HG03565 (cell line): ENCODE measurements at regions not wholly inside any gene's neighbourhood (a gene's known extent, or its start where the extent isn't known, plus 50 kb on each side); places are given as distances from the start of the nearest gene placed in this dataset.
A peak's percentile ranks its signal among the peaks of the same experiment; 100 is the strongest.
"Not testable (repeated sequence)": the region's sequence is repeated elsewhere in the genome, so short reads cannot be mapped to it uniquely, and the experiment has no call there.

Source experiments
- ATAC-seq: cut with Tn5 transposase; IDR thresholded peaks from one replicate; pipeline ENCODE4 v1.9.1; 2021; ENCODE audit warnings: mild to moderate bottlenecking, moderate library complexity; ENCODE audit not compliant: unreplicated experiment

DNA sequence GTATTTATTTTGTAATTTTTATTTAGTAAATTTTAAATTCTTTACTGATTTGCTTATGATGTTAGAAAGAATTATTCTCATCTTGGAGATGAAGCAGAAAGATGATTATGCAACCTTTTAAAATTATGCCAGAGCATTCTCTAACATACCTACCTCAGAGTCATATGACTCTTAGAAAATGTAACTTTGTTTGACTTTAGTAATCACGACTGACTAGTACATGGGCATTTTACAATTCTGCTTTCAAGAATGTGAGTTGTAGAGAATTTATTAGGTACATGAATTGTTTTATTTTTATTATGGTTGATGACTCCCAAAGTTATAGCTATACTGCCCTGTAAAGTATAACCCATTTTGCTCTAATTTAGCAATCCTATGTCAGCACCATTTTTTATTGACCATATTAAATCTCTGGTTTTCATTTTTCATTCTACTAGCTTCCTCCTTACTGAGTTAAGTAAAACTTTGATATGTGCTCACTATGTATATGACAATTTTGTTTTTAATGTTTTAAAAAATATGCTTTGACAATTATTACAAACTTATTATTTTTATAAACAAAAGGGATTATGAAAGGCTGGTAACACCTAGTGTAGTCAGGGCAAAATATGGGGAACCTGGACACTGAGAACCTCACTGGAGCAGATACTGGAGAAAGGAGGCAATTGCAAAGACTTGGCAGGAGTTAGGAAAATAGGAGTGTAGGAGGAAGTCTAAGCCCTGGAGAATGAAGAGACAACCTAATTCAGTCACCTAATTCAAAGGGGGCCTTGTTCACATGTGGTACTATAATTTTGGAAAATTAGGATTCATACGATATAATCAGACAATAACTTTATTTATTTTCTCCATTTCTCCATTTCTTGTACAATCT is 249.7 kb upstream of the DAB2 start:
- no peak for ATAC-seq

- no peak for ATAC-seq
These were observed 246.8 kb upstream of the DAB2 start for GRCh38 chr5:39671561-39671961.

DNA sequence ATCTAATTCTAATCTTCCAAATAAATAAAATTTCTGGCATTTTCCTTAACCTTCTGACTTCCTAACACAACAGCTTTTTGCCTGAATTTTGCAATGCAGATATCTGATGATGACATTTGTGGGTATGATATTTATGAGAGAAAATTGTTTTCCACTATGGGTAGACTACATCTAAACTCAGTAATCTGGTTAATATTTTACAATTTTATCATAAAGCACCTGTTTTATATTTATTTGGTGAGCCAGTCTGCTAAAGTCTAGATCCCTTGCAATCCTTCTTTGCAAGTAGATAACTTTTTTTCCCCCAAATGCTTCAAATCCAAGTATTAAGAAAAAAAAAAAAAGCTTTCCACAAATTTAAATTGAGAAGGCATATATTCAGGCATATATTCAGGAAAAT is 246.2 kb upstream of the DAB2 start:
- ATAC-seq: no peak

- no peak for ATAC-seq
These were observed 245.6 kb upstream of the DAB2 start for GRCh38 chr5:39670391-39670790.

DNA sequence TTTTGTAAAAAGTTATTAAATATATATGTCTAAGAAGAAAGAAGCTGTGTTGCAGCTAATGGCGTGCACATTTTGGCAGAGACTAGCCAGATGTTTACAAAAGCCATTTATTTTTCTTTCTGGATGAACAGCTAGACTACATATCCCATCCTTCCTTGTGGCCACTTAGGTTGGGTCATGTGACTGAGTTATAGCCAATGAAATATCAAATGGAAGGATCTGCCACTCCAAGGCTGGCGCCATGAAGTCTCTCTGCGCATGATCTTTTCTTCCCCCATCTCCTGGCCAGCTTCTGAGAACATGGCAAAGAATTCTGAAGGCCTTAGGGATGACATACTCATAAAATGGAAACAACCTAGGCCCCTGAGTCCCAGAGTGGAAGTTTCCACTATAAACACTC is 244.2 kb upstream of the DAB2 start:
- ATAC-seq: no peak

- ATAC-seq: no peak
These were observed 240.5 kb upstream of the DAB2 start for GRCh38 chr5:39665328-39665727.

GRCh38 chr5:39662945-39663344 is 238.2 kb upstream of the DAB2 start:
- no peak for ATAC-seq

GRCh38 chr5:39661026-39661779 is 236.4 kb upstream of the DAB2 start:
- no peak for ATAC-seq

GRCh38 chr5:39660020-39660419 is 235.2 kb upstream of the DAB2 start:
- no peak for ATAC-seq

- no peak for ATAC-seq
These were observed 234.1 kb upstream of the DAB2 start for GRCh38 chr5:39658866-39659265.

DNA sequence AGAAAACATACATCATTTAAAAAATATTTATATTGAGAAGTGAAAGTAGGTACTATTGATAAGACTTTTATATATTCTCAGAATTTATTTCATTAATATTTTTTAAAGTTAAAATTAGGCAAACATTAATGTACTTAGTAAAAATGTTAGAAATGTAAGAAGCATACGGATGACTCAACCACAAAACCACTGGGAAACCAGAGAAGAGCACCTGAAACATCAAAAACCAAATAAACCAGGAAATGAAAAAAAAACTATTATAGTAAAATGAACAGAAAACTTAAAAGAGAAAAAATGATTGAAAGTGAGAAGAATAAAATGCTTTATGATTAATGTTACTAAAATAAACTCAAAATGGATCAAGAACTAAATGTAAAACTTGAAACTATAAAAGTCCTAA is 233.2 kb upstream of the DAB2 start:
- ATAC-seq: no peak

- ATAC-seq: no peak
These were observed 231.8 kb upstream of the DAB2 start for GRCh38 chr5:39656600-39656999.

GRCh38 chr5:39654715-39655114 is 229.9 kb upstream of the DAB2 start:
- ATAC-seq: no peak

DNA sequence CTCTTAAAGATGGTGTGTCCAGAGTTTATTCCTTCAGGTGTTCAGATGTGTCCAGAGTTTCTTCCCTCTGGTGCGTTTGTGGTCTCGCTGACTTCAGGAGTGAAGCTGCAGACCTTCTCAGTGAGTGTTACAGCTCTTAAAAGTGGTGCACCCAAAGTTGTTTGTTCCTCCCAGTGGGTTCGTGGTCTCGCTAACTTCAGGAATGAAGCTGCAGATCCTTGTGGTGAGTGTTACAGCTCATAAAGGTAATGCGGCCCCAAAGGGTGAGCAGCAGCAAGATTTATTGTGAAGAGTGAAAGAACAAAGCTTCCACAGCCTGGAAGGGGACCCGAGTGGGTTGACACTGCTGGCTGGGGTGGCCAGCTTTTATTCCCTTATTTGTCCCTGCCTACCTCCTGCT is 227.7 kb upstream of the DAB2 start:
- ATAC-seq: not testable (repeated sequence)

DNA sequence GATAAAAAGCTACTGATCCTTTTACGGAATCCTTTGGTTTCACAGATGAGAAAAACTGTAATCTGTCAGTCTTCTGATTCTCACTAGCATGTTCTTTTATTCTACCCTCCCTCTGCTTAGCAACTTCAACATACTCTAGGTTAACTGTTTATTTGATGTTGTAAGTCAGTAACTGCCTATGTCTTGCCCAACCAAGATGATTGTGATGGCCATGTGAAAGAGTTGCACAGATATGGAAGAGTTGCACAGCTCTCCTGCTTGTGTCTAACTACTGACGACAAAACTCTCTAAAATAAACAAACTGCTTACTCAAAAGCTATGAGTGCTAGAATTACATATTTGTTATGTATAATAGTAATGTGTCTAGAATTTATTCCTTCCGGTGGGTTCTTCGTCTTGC is 227.3 kb upstream of the DAB2 start:
- ATAC-seq: no peak

DNA sequence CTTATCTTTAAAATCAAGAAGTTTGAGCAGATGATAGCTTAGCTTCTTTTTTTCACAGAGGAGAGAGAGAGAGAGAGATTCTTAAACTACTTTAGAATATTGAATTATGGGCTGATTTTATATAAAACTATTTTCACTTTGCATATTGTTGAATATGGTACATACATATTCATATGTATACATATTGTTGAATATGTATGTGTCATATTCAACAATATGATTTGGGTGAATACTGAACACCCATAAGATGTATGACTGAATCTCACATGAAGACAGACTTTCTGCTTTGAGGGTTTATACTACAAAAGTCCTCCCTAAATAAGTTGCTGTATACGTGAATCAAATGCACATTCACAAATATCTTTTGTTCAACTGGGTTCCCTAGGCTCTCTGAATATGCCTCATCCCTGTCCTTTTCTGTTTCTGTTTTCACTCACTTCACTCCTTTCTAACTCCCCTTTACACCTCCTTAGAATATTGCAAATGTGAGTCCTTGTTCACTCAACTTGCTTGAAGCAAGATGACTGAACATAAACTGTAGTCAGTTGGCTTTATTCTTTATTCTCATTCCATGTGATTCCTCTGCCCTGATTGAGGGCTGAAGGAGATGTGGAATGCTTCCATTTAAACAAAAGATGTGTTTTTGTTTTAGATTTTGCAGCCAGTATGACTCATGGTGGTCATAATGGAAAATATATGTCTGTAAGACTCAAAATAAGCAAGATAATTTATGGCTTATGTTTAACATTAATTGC is 225.4 kb upstream of the DAB2 start:
- ATAC-seq: no peak

- ATAC-seq: no peak
These were observed 224.1 kb upstream of the DAB2 start for GRCh38 chr5:39648848-39649227.

- ATAC-seq: no peak
These were observed 223.5 kb upstream of the DAB2 start for GRCh38 chr5:39648085-39648847.

DNA sequence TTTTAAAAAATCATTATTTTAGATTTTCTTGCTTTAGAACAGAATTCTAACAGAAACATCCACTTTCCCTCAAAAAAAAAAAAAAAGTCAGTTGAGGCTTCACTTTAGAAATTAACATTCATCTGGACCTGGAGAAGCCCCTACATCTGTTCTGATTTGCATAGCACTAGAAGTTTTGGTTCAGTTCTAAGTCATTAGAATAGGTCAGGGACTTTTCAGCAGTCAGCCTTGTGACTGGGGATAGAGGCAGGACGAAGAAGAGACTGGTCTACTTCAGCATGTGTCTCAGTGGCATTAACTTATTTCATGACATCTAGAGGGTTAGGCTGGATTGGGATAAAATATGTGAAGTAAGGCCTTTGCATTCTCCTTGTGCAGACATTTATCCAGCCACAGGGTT is 215.8 kb upstream of the DAB2 start:
- peak; percentile 93 for ATAC-seq

DNA sequence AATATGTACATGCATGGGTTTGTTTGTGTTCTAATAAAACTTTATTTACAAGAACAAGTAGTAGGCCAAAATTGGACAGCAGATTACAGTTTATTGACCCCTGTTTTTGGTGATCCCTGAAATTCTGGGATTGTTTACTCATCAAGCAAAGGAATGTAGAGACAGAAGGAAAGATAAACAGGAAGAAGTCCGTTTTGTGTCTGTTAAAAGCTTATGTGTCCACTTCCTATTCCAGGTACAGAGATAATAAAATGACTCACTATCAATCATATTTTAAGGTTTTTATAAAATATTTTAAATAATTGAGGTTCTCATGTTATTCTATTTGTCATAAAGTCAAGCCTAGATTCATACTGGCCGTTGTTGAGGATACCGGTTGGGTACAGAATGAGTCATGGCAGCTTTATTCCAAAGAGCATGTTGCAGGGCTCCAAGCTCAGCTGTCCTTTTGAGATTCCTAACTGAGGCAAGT is 214.9 kb upstream of the DAB2 start:
- ATAC-seq: no peak

DNA sequence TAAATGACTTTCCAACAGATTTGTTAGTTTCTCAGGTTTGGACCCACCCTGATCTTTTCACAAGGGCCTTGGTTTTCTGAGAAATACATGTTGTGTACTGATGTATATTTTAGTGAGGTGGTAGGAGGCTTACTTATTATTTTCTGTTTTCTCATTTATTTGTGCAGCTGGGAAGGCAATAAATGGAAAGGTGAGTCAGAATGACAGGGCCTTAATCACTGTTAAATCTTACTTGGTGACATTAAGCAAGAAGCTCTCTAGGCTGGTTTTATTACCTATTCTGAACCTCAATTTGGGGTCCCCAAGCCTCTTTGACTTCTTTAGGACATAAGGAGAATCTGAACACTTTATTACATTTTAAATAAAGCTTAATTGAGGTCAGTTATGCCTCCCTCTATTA is 214.0 kb upstream of the DAB2 start:
- no peak for ATAC-seq
